ENCODE measurements at regions not wholly inside any gene's neighbourhood (a gene's known extent, or its start where the extent isn't known, plus 50 kb on each side); places are given as distances from the start of the nearest gene placed in this dataset. TPM values are rescaled to one million over a fixed set of nuclear protein-coding genes. Genes with fewer than 3 reads are reported as not detected.

DNA sequence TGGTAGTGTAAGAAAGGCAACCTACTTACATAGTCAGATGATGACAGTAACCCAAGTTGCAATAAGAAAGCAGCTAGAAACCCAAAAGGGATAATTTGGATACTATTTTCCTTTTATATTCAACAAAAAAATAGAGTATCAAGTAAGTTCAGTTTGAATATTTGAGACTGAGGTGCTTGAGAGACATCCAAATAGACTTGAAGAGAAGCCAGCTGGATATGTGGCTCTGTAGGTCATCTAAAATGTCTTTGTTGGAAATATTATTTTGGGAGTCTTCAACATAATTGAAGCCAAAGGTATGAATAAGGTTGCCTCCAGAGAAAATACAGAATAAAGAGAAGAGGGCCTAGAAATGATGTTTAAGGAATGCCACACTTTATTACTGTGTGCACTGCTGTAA, 438.2 kb upstream of the DIAPH2 start:
- no peaks in the 10 kb centered on the region for H3K36me3 ChIP-seq (ENCODE audit: control insufficient read depth in 4 of 4, insufficient read depth in 3 of 4, low read depth in 1 of 4, low read length in 3 of 4)
- H3K4me3 ChIP-seq (ENCODE audit: low read depth in 1 of 3, low read length in 3 of 3) = no peak overlapping the region

More for the DNA sequence above, 438.2 kb upstream of the DIAPH2 start:
- no peaks in the 10 kb centered on the region for H3K4me1 ChIP-seq (ENCODE audit: control insufficient read depth in 4 of 4, insufficient read depth in 4 of 4, low read length in 3 of 4)
- H3K9ac ChIP-seq (ENCODE audit: low read depth in 1 of 2, low read length in 2 of 2) = no peak overlapping the region
- DNase-seq (ENCODE audit: low spot score) = no peak
- peaks cover 0 to 5% (median 0%) of the 10 kb centered on the region in 4 donors for H3K27me3 ChIP-seq (ENCODE audit: control insufficient read depth in 4 of 4, insufficient read depth in 4 of 4, low read length in 3 of 4)
- peaks cover 0 to 6% (median 0%) of the 10 kb centered on the region in 4 donors for H3K9me3 ChIP-seq (ENCODE audit: control insufficient read depth in 4 of 4, low read length in 3 of 4)
- TF ChIP-seq TAF1 (conservative IDR thresholded peaks at IDR 0.05) (no peak), SP1 (IDR thresholded peaks at IDR 0.05) (no peak), HNF4G (IDR thresholded peaks at IDR 0.05) (no peak)
- H3K27ac ChIP-seq (ENCODE audit: low read depth in 1 of 2, low read length in 2 of 2) = no peak overlapping the region

Small RNA genes lying in the stretch of these regions (small RNA-seq; reads per million reads assigned to genes)
- gene AL022161.1 (not detected), gene RN7SL379P (not detected), gene RNA5SP510 (not detected), gene RPS29P28 (not detected)
